Endodermal cell (in vitro differentiated cells): ENCODE measurements at regions not wholly inside any gene's neighbourhood (a gene's known extent, or its start where the extent isn't known, plus 50 kb on each side); places are given as distances from the start of the nearest gene placed in this dataset.

ENCODE experiments used
- DNase-seq: peaks from one replicate; pipeline ENCODE4 v3.0.0-alpha.2; 2017
- H3K27ac ChIP-seq: 2 replicates; pipeline ENCODE4 v1.5.1; 2013; ENCODE audit warnings: mild to moderate bottlenecking, low read depth, low read length, moderate library complexity
- H3K27me3 ChIP-seq: 2 replicates; pipeline ENCODE4 v1.6.1; 2013; ENCODE audit warnings: mild to moderate bottlenecking, low read length, moderate library complexity; ENCODE audit not compliant: insufficient read depth, control insufficient read depth, poor library complexity, severe bottlenecking
- H3K36me3 ChIP-seq: 2 replicates; pipeline ENCODE4 v1.7.0; 2013; ENCODE audit warnings: mild to moderate bottlenecking, low read length, moderate library complexity; ENCODE audit not compliant: control insufficient read depth, insufficient read depth
- H3K4me1 ChIP-seq: one replicate; pipeline ENCODE4 v1.7.0; 2013; ENCODE audit warnings: low read length; ENCODE audit not compliant: control insufficient read depth, insufficient read depth
- H3K4me3 ChIP-seq: 2 replicates; pipeline ENCODE4 v1.5.1; 2013; ENCODE audit warnings: mild to moderate bottlenecking, low read length, moderate library complexity
- H3K9ac ChIP-seq: 2 replicates; pipeline ENCODE4 v1.6.1; 2013; ENCODE audit warnings: mild to moderate bottlenecking, low read length, moderate library complexity; ENCODE audit not compliant: poor library complexity, severe bottlenecking; ENCODE audit errors: extremely low read depth
- H3K9me3 ChIP-seq: 2 replicates; pipeline ENCODE4 v1.6.1; 2013; ENCODE audit warnings: mild to moderate bottlenecking, low read length, moderate library complexity; ENCODE audit not compliant: control insufficient read depth
- H3K27ac Mint-ChIP-seq: 2 replicates; pipeline ENCODE4 v1.8.0; 2020; ENCODE audit warnings: mixed read lengths
- H3K27me3 Mint-ChIP-seq: 2 replicates; pipeline ENCODE4 v1.8.0; 2021; ENCODE audit warnings: mild to moderate bottlenecking, mixed read lengths; ENCODE audit not compliant: insufficient read depth
- H3K36me3 Mint-ChIP-seq: 2 replicates; pipeline ENCODE4 v1.8.0; 2020; ENCODE audit warnings: low read depth, mixed read lengths
- H3K4me1 Mint-ChIP-seq: 2 replicates; pipeline ENCODE4 v1.8.0; 2020; ENCODE audit warnings: mixed read lengths
- H3K4me3 Mint-ChIP-seq: 2 replicates; pipeline ENCODE4 v1.8.0; 2020; ENCODE audit warnings: mild to moderate bottlenecking, moderate library complexity, mixed read lengths
- H3K9me3 Mint-ChIP-seq: 2 replicates; pipeline ENCODE4 v1.8.0; 2020; ENCODE audit warnings: mild to moderate bottlenecking, mixed read lengths
- WGBS, 2 experiments: methylation state at CpG; one replicate each; pipeline versions ENCODE4 v1.1.5 to v1.1.7; 2013; ENCODE audit warnings: missing lambda C conversion rate in 2 of 2, mixed read lengths in 1 of 2; ENCODE audit not compliant: insufficient coverage in 1 of 2, insufficient read length in 1 of 2; 5-methylcytosine and 5-hydroxymethylcytosine counted together
- TF ChIP-seq, protein P1 (sequence below): fragments of 200-600 bp; sonication (generic); conservative IDR thresholded peaks from 2 replicates; pipeline ENCODE4 v1.5.0; 2021; ENCODE audit warnings: antibody characterized with exemption, mild to moderate bottlenecking

DNA sequence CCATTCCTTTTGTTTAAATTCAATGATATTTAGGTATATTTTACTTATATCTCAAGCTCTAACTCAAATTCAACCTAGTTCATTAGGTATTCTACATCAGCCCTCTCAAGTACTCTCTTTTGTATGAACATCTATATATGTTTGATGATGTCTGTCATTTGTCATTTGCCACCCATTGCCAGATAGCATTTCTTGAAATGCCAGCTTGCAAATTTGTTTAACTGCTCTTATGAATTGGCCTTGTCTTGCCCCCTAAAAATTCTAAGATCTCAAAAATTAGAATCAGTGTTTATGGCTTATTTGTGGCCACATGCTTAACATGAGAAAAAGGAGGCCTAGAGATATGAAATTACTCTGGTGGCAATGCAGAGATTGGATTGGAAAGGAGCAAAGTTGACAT is 1140.3 kb upstream of the DDX18 start:
- Mint-ChIP-seq H3K9me3 (no peaks in the 10 kb centered on the region), H3K27ac (no peak overlapping the region), H3K4me1 (no peaks in the 10 kb centered on the region), H3K36me3 (no peaks in the 10 kb centered on the region), H3K27me3 (no peaks in the 10 kb centered on the region), H3K4me3 (no peak overlapping the region)
- Histone ChIP-seq H3K4me1 (no peaks in the 10 kb centered on the region), H3K27me3 (no peaks in the 10 kb centered on the region), H3K4me3 (no peak overlapping the region), H3K9me3 (no peaks in the 10 kb centered on the region), H3K36me3 (no peaks in the 10 kb centered on the region), H3K9ac (no peak overlapping the region), H3K27ac (no peak overlapping the region)
- no peak for DNase-seq
- TF ChIP-seq, protein P1, sequence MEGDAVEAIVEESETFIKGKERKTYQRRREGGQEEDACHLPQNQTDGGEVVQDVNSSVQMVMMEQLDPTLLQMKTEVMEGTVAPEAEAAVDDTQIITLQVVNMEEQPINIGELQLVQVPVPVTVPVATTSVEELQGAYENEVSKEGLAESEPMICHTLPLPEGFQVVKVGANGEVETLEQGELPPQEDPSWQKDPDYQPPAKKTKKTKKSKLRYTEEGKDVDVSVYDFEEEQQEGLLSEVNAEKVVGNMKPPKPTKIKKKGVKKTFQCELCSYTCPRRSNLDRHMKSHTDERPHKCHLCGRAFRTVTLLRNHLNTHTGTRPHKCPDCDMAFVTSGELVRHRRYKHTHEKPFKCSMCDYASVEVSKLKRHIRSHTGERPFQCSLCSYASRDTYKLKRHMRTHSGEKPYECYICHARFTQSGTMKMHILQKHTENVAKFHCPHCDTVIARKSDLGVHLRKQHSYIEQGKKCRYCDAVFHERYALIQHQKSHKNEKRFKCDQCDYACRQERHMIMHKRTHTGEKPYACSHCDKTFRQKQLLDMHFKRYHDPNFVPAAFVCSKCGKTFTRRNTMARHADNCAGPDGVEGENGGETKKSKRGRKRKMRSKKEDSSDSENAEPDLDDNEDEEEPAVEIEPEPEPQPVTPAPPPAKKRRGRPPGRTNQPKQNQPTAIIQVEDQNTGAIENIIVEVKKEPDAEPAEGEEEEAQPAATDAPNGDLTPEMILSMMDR = no peak

DNA sequence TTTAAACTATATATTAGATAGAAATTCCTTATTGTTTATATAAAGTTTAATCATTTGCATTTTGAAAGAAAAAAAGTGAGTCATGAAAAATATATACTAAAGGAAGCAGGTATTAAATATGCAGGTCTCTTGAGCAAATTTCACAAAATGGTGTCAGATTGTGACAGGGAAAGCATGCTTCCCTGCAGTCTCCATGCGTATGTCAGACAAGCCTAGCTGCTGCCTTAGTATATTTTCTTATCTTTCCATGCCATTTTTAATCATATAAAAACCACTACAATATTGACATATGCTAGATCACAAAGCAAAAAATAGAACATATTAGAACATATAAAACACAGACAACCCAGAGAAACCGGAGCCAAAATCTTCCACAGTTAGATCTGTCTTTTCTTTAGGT is 1137.7 kb upstream of the DDX18 start:
- H3K9me3 Mint-ChIP-seq = no peaks in the 10 kb centered on the region

DNA sequence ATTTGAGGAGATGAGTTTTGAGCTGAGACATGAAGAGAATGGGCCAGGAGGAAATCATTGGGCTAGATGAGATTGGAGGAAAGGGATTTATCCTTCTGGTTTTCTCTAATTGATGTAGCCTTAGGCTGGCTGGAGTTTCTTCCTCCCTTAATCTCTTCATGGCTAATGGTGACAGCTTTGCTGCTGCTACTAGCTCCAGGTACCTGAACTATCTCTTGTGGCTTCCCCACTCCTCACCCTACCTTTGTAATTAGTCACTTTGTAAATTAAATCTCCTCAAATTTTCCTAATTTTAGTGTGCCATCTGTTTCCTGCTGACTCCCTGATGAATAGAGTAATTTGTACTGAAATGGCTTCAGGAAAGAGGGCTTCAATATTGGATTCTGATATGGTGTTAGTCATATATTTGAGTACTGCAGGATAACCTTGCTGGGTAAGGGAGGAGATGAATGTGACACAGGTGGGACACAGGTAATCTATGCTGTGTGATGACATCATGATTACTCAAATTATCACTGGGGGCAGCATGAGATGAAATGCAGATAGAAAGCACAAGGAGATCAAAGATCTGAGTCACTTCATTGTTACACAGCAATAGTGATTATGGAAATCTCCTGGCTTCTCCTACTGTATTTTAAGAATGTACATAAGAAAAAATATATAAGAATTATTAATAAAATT is 1134.1 kb upstream of the DDX18 start:
- no peaks in the 10 kb centered on the region for H3K4me1 Mint-ChIP-seq

More for the DNA sequence above, 1137.7 kb upstream of the DDX18 start:
- 68 to 69% methylated on average over 2 of the region's 2 CpGs for WGBS, 2 experiments
- no peaks in the 10 kb centered on the region for H3K4me1 Mint-ChIP-seq
- no peak overlapping the region for H3K4me3 ChIP-seq
- H3K4me1 ChIP-seq = no peaks in the 10 kb centered on the region
- no peaks in the 10 kb centered on the region for H3K27me3 ChIP-seq
- no peak overlapping the region for H3K9ac ChIP-seq
- DNase-seq = no peak
- no peaks in the 10 kb centered on the region for H3K27me3 Mint-ChIP-seq
- H3K4me3 Mint-ChIP-seq = no peak overlapping the region
- H3K27ac Mint-ChIP-seq = no peak overlapping the region
- H3K36me3 Mint-ChIP-seq = no peaks in the 10 kb centered on the region
- H3K27ac ChIP-seq = no peak overlapping the region
- H3K36me3 ChIP-seq = no peaks in the 10 kb centered on the region
- TF ChIP-seq, protein P1 = no peak
- no peaks in the 10 kb centered on the region for H3K9me3 ChIP-seq

More for the DNA sequence above, 1134.1 kb upstream of the DDX18 start:
- no peak overlapping the region for H3K4me3 Mint-ChIP-seq
- TF ChIP-seq, protein P1 = no peak
- Histone ChIP-seq H3K27me3 (no peaks in the 10 kb centered on the region), H3K36me3 (no peaks in the 10 kb centered on the region), H3K27ac (no peak overlapping the region), H3K9ac (no peak overlapping the region), H3K4me1 (no peaks in the 10 kb centered on the region), H3K9me3 (no peaks in the 10 kb centered on the region), H3K4me3 (no peak overlapping the region)
- H3K9me3 Mint-ChIP-seq = no peaks in the 10 kb centered on the region
- no peaks in the 10 kb centered on the region for H3K27me3 Mint-ChIP-seq
- no peak overlapping the region for H3K27ac Mint-ChIP-seq
- no peak for DNase-seq
- H3K36me3 Mint-ChIP-seq = no peaks in the 10 kb centered on the region
